HL-60 (cell line): ENCODE measurements at regions not wholly inside any gene's neighbourhood (a gene's known extent, or its start where the extent isn't known, plus 50 kb on each side); places are given as distances from the start of the nearest gene placed in this dataset.

Source experiments
- DNase-seq, 2 experiments: peaks; one replicate each; pipeline ENCODE4 v3.0.0-alpha.2; 2010 to 2020; ENCODE audit warnings: low read depth in 1 of 2, low spot score in 1 of 2
- H3K27ac ChIP-seq: fragments of 250-450 bp; sonication (Bioruptor Pico); replicated peaks from 2 replicates; pipeline ENCODE4 v1.5.1; 2020; ENCODE audit warnings: mild to moderate bottlenecking, moderate library complexity
- H3K27me3 ChIP-seq: fragments of 250-450 bp; sonication (Bioruptor Pico); 2 replicates; pipeline ENCODE4 v1.5.1; 2021; ENCODE audit warnings: mild to moderate bottlenecking, moderate library complexity; ENCODE audit not compliant: insufficient read depth, poor library complexity, severe bottlenecking
- H3K4me3 ChIP-seq: replicated peaks from 2 replicates; pipeline ENCODE4 v1.5.1; 2011; ENCODE audit warnings: mild to moderate bottlenecking, control low read depth, low read length; ENCODE audit not compliant: insufficient read depth
- CTCF ChIP-seq: IDR thresholded peaks from one replicate; pipeline ENCODE4 v1.5.1; 2011; ENCODE audit warnings: low read length, control low read depth, inconsistent platforms; ENCODE audit not compliant: insufficient read depth
- GABPA ChIP-seq: IDR thresholded peaks from 2 replicates; pipeline ENCODE4 v1.6.1; 2012; ENCODE audit warnings: low read depth
- POLR2AphosphoS5 ChIP-seq: IDR thresholded peaks from 2 replicates; pipeline ENCODE4 v1.6.1; 2012; ENCODE audit warnings: low read depth
- SPI1 ChIP-seq: IDR thresholded peaks from 2 replicates; pipeline ENCODE4 v1.6.1; 2012; ENCODE audit warnings: low read depth, mild to moderate bottlenecking, borderline replicate concordance
- TF ChIP-seq, protein P1 (sequence below): IDR thresholded peaks from 2 replicates; pipeline ENCODE4 v1.6.1; 2012; ENCODE audit warnings: low read depth; ENCODE audit not compliant: insufficient replicate concordance

- DNase-seq = no peak
- TF ChIP-seq SPI1 (no peak), CTCF (no peak), POLR2AphosphoS5 (no peak)
- TF ChIP-seq, protein P1, sequence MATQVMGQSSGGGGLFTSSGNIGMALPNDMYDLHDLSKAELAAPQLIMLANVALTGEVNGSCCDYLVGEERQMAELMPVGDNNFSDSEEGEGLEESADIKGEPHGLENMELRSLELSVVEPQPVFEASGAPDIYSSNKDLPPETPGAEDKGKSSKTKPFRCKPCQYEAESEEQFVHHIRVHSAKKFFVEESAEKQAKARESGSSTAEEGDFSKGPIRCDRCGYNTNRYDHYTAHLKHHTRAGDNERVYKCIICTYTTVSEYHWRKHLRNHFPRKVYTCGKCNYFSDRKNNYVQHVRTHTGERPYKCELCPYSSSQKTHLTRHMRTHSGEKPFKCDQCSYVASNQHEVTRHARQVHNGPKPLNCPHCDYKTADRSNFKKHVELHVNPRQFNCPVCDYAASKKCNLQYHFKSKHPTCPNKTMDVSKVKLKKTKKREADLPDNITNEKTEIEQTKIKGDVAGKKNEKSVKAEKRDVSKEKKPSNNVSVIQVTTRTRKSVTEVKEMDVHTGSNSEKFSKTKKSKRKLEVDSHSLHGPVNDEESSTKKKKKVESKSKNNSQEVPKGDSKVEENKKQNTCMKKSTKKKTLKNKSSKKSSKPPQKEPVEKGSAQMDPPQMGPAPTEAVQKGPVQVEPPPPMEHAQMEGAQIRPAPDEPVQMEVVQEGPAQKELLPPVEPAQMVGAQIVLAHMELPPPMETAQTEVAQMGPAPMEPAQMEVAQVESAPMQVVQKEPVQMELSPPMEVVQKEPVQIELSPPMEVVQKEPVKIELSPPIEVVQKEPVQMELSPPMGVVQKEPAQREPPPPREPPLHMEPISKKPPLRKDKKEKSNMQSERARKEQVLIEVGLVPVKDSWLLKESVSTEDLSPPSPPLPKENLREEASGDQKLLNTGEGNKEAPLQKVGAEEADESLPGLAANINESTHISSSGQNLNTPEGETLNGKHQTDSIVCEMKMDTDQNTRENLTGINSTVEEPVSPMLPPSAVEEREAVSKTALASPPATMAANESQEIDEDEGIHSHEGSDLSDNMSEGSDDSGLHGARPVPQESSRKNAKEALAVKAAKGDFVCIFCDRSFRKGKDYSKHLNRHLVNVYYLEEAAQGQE = no peak
Measured at GRCh38 chr21:22890656-22891055, 1892.4 kb downstream of the NCAM2 start.

DNA sequence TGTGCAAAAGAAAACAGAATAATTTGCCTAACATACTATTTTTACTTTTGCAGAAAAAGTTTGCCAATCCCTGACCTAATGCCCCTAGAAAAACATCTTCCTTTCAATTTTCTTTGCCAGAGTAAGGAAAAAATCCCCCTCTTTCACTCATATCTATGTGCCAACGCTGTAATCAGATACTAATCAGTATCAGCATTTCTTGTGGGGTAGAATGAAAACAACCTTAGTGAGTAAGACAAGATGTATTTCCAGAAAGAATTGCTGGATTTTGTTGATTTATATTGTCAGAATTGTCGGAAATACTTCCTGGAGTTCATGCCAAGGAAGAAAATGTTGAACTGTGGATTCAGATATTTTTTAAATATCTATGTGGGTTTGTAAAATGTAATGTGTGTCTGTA is 1893.8 kb downstream of the NCAM2 start:
- Histone ChIP-seq H3K4me3 (no peak overlapping the region), H3K27me3 (no peaks in the 10 kb centered on the region), H3K27ac (no peak overlapping the region)
- no peak for DNase-seq
- TF ChIP-seq, protein P1 = no peak
- TF ChIP-seq POLR2AphosphoS5 = no peak
- TF ChIP-seq CTCF = no peak
- TF ChIP-seq SPI1 = no peak
- no peak for TF ChIP-seq GABPA

More at GRCh38 chr21:22890656-22891055, 1892.4 kb downstream of the NCAM2 start:
- no peak overlapping the region for H3K4me3 ChIP-seq
- no peak overlapping the region for H3K27ac ChIP-seq
- no peaks in the 10 kb centered on the region for H3K27me3 ChIP-seq

DNA sequence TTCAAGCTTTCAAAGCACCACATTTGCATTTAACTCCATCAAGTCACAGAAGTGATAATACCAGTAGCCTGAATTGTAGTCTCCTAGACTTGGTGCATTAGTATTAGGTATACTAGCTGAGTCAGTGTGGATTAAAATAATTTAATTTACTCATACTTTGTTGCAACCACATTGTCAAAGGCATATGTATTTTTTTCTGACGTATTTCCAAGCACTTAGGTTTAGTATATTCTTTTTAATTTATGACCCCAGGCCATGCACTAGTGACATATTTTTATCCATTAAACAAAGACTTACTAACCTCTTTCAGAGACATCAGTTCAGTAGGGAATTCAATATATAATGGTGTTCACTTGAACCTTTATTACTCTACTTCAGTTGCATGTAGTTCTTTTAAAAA is 1894.5 kb downstream of the NCAM2 start:
- no peaks in the 10 kb centered on the region for H3K27me3 ChIP-seq

More for the DNA sequence above, 1894.5 kb downstream of the NCAM2 start:
- H3K4me3 ChIP-seq = no peak overlapping the region
- DNase-seq = no peak
- H3K27ac ChIP-seq = no peak overlapping the region
- TF ChIP-seq POLR2AphosphoS5 (no peak), GABPA (no peak), SPI1 (no peak), CTCF (no peak)
- TF ChIP-seq, protein P1 = no peak
